Muscle layer of duodenum (tissue), 2 donors: ENCODE measurements at regions not wholly inside any gene's neighbourhood (a gene's known extent, or its start where the extent isn't known, plus 50 kb on each side); places are given as distances from the start of the nearest gene placed in this dataset.

Source experiments
- H3K27ac ChIP-seq: one replicate; pipeline ENCODE4 v1.7.0; 2013; ENCODE audit warnings: mild to moderate bottlenecking, low read length
- H3K27me3 ChIP-seq: one replicate; pipeline ENCODE4 v1.7.0; 2013; ENCODE audit warnings: low read depth, mild to moderate bottlenecking, control low read depth, low read length
- H3K36me3 ChIP-seq, 2 donors: one replicate each; pipeline ENCODE4 v1.7.0; 2013; ENCODE audit warnings: low read length in 2 of 2, control low read depth in 1 of 2, mild to moderate bottlenecking in 1 of 2; ENCODE audit not compliant: insufficient read depth in 2 of 2, control insufficient read depth in 1 of 2
- H3K4me1 ChIP-seq, 2 donors: one replicate each; pipeline ENCODE4 v1.7.0; 2013; ENCODE audit warnings: low read length in 2 of 2, mild to moderate bottlenecking in 2 of 2, control low read depth in 1 of 2, moderate library complexity in 1 of 2; ENCODE audit not compliant: insufficient read depth in 2 of 2, control insufficient read depth in 1 of 2
- H3K4me3 ChIP-seq, 2 donors: one replicate each; pipeline ENCODE4 v1.7.0; 2013; ENCODE audit warnings: low read length in 2 of 2, low read depth in 1 of 2, mild to moderate bottlenecking in 1 of 2
- H3K9me3 ChIP-seq, 2 donors: one replicate each; pipeline ENCODE4 v1.7.0; 2013; ENCODE audit warnings: low read length in 2 of 2, control low read depth in 1 of 2, mild to moderate bottlenecking in 1 of 2; ENCODE audit not compliant: control insufficient read depth in 1 of 2
- donor health status: healthy.

DNA sequence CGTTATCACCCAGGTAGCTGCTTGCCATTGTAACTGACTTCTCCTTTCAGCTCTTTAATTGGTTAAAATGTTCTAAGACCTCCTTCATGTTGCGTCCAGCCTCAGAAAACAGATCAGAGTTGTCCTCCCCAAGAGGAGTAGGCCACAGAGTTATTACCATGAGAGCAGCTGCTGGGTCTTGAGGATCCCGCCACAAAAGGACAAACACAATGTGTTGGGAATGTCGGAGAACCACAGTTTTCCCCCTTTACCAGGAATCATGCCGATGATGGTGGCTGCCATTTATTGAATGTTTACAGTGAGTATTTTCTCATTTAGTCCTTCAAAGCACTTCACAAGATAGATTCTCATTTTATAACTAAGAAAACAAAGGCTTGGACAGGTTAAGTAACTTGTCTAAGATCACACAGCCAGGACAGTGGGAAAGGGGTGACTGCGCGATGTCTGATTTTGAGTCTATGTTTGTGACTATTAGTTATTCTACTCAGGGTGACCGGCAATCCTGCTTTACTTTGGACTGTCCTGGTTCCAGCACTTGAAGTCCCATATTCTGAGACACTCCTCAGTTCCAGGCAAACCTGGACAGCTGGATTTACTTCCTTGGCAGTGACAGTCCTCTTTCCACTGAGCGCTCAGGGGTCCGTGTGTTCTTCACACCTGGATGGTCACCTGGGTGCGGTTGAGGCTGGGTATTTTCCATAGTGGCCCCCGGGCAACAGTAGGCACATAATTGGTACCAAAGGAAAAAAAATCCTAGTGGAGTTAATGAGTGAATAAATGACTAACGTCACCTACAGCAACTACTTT lies 93.6 kb downstream of the LIPG start:
- Histone ChIP-seq H3K27ac (no peak overlapping the region), H3K9me3 (no peaks in the 10 kb centered on the region), H3K36me3 (no peaks in the 10 kb centered on the region), H3K4me3 (no peak overlapping the region), H3K4me1 (no peaks in the 10 kb centered on the region), H3K27me3 (no peaks in the 10 kb centered on the region)

DNA sequence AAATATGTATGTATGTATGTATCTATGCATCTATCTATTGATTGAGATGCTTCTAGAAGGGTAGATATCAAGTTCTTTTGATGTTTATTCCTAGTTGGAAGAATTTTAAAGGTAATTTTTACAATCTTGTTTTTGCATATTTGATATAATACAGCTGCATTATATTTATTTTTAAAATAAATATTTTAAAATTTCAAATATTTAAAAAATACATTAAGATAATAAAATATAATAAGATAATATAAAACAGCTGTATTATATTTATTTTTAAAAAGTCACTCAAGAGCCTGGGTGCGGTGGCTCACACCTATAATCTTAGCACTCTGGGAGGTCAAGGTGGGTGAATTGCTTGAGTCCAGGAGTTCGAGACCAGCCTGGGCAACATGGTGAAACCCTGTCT lies 92.5 kb downstream of the LIPG start:
- H3K4me3 ChIP-seq: no peak overlapping the region
- no peaks in the 10 kb centered on the region for H3K9me3 ChIP-seq
- H3K4me1 ChIP-seq: no peaks in the 10 kb centered on the region
- no peaks in the 10 kb centered on the region for H3K36me3 ChIP-seq
- H3K27me3 ChIP-seq: no peaks in the 10 kb centered on the region
- H3K27ac ChIP-seq: no peak overlapping the region

DNA sequence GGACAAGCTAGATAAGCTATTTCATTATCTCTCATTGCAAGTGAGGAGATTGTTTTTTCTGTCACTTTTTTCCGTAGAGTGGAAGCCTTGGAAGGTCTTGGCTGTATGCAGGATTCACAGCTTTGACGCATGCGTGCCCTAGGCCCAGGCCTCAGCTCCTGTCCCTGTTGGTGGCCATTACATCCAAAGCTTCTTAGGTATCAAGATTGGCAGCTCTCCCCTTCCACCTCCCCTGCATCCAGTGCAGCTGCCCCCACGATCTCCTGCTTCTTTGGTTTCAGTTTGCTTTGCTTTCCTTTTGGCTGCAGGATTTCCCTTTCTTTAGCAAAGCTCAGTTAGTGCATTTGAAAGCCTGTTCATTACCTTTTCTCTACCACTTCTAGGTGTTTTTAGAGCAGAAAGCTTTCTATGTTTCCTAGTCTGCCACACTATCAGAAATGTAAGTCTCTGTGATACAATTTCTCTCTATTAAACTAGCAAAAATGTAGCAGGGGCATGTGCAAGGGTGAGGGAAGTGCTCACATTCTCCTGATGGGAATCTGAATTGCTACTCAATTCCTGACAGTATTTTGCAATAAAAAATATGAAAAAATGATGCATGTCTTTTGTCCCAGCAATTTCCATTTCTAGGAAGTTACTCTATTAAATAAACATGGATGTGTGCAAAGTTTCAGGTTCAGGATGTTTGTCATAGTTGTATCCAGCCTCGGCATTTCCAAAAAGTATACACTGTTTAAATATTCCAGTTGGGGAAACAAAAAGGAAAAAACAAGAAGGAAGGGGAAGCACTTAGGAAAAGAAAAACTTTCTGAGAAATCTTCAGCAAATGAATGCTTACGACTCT lies 91.2 kb downstream of the LIPG start:
- no peaks in the 10 kb centered on the region for H3K36me3 ChIP-seq
- H3K27me3 ChIP-seq: no peaks in the 10 kb centered on the region
- peak overlapping the region in 1 of 2 donors; percentile 31 for H3K4me3 ChIP-seq
- H3K9me3 ChIP-seq: no peaks in the 10 kb centered on the region
- peak overlapping the region; percentile 7 for H3K27ac ChIP-seq
- peaks cover 0 to 5% of the 10 kb centered on the region in 2 donors for H3K4me1 ChIP-seq

DNA sequence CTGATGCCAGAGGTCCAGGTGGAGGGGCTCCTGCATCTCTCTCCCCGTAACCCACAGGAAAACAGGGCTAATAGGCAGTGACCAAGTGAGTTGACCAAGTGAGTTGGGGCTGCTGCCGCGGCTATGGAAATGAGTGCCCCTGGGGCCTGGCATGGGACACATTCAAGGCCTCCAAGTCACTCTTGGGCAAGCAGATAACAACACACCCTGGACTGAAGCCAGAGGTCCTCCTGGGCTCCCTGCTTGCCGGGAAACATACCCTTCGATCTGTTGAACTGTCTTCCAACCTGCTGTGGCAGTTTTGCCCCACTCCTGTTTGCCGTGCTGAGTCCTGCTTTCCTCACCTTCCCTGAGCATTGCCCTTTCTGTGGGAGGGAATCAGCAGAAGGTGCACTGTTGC lies 89.2 kb downstream of the LIPG start:
- no peaks in the 10 kb centered on the region for H3K36me3 ChIP-seq
- H3K27me3 ChIP-seq: no peaks in the 10 kb centered on the region
- H3K4me1 ChIP-seq: peaks cover 15 to 21% of the 10 kb centered on the region in 2 donors
- no peak overlapping the region for H3K27ac ChIP-seq
- H3K4me3 ChIP-seq: no peak overlapping the region
- H3K9me3 ChIP-seq: no peaks in the 10 kb centered on the region

DNA sequence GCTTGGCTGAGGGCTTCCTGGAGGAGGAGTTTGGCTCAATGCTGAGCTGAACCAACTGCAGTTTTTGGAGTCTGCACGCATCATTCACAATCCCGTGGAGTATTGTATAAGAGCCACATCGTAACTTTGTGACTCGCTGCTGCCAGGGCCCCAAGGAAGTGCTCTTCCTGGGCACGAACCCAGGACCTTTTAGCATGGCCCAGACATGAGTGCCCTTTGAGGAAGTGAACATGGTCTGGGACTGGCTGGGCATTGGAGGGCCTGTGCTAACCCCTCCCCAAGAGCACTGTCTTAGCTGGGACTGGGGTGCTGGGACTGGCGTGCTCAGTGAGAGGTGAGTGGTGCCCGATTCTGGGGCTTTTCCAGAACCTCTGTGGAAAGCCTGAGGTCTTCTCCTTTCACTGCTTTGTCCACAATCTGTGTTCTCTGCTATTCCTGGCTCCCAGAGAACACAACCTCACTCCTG lies 88.6 kb downstream of the LIPG start:
- no peaks in the 10 kb centered on the region for H3K9me3 ChIP-seq
- H3K4me3 ChIP-seq: no peak overlapping the region
- H3K27me3 ChIP-seq: no peaks in the 10 kb centered on the region
- no peaks in the 10 kb centered on the region for H3K36me3 ChIP-seq
- peaks cover 15 to 22% of the 10 kb centered on the region in 2 donors for H3K4me1 ChIP-seq
- H3K27ac ChIP-seq: no peak overlapping the region

DNA sequence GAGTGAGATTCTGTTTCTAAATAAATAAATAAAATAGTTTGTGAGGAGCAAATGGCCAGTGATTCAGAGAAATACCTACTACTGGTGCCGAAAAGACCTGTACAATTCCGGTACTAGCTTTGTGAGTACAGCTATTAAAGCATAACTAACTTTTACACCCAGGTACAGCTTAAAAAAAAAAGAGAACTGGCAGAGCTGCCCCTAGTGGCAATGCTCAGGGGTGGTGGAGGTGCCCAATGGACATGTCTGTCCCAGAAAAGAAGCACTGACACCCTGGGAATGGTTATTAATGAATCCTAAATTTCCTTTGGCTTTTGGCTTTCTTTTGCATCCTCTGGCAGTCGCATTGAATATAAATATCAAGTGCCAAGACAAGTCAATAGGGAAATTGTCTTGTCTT lies 87.0 kb downstream of the LIPG start:
- H3K9me3 ChIP-seq: no peaks in the 10 kb centered on the region
- no peaks in the 10 kb centered on the region for H3K36me3 ChIP-seq
- peak overlapping the region; percentile 17 for H3K27ac ChIP-seq
- peaks cover 15 to 22% of the 10 kb centered on the region in 2 donors for H3K4me1 ChIP-seq
- H3K27me3 ChIP-seq: no peaks in the 10 kb centered on the region
- no peak overlapping the region for H3K4me3 ChIP-seq
